Ovary (tissue), 7 donors: ENCODE measurements at regions not wholly inside any gene's neighbourhood (a gene's known extent, or its start where the extent isn't known, plus 50 kb on each side); places are given as distances from the start of the nearest gene placed in this dataset.
A peak's percentile ranks its signal among the peaks of the same experiment; 100 is the strongest.
"Not testable (repeated sequence)": the region's sequence is repeated elsewhere in the genome, so short reads cannot be mapped to it uniquely, and the experiment has no call there.

ENCODE experiments used
- DNase-seq, 5 donors: peaks; one replicate each; pipeline ENCODE4 v3.0.0-alpha.2; 2019 to 2020
- H3K27ac ChIP-seq, 2 donors: fragments of 200-600 bp; one replicate each; pipeline versions ENCODE4 v1.5.1 to v1.8.0; 2019 to 2022
- H3K27me3 ChIP-seq: fragments of 200-600 bp; one replicate; pipeline ENCODE4 v1.8.0; 2022
- H3K36me3 ChIP-seq: fragments of 200-600 bp; sonication (generic); one replicate; pipeline ENCODE4 v1.5.1; 2019
- H3K4me1 ChIP-seq: one replicate; pipeline ENCODE4 v1.8.1; 2013; ENCODE audit warnings: mild to moderate bottlenecking, moderate library complexity; ENCODE audit not compliant: insufficient read depth
- H3K4me3 ChIP-seq: fragments of 200-600 bp; sonication (generic); one replicate; pipeline ENCODE4 v1.5.1; 2017
- H3K9me3 ChIP-seq, 2 donors: fragments of 200-600 bp in 1 of 2; sonication (generic) in 1 of 2; one replicate each; pipeline versions ENCODE4 v1.5.1 to v1.8.1; 2013 to 2019; ENCODE audit warnings: mild to moderate bottlenecking in 1 of 2, moderate library complexity in 1 of 2
- EP300 ChIP-seq: sonication (generic); formaldehyde crosslinking; IDR thresholded peaks from one replicate; pipeline ENCODE4 v1.6.1; 2017; ENCODE audit warnings: antibody characterized with exemption
- POLR2A ChIP-seq: fragments of 450-650 bp; IDR thresholded peaks from one replicate; pipeline ENCODE4 v1.6.1; 2017; ENCODE audit warnings: antibody characterized with exemption, mild to moderate bottlenecking, moderate library complexity
- WGBS, 3 donors: extraction: QIAGEN DNeasy Blood & Tissue Kit in 1 of 3; methylation state at CpG; one replicate each; pipeline versions ENCODE4 v1.1.5 to v1.1.7; 2013 to 2017; 5-methylcytosine and 5-hydroxymethylcytosine counted together
- intact Hi-C, 4 donors: fragments of 100-400 bp; cut with DNase I; formaldehyde crosslinking; loops; one replicate each; pipeline versions ENCODE4 v1.11.0 to v1.15.1; 2022 to 2023
- TF ChIP-seq, protein P1 (sequence below), 3 donors: fragments of 450-650 bp in 2 of 3; fragments of 200-600 bp in 1 of 3; IDR thresholded peaks; one replicate each; pipeline versions ENCODE4 v1.5.1 to v1.8.0; 2016 to 2022; ENCODE audit warnings: antibody characterized with exemption in 3 of 3, mild to moderate bottlenecking in 1 of 3
- donor health status: DM: no; HTN: no; CAD: no; lungs with moderate emphysema.
- donor health status: DM: no; HTN: no; CAD: no.
- donor health status: Bipolar disorder and iron deficiency.
- donor health status: DM: no; HTN: no; CAD: no.
- donor health status: DM: yes; HTN: yes; CAD: no.

GRCh38 chr7:15813448-15813847 is 127.0 kb upstream of the MEOX2 start:
- Histone ChIP-seq H3K27me3 (no peaks in the 10 kb centered on the region), H3K4me1 (no peaks in the 10 kb centered on the region), H3K36me3 (no peaks in the 10 kb centered on the region), H3K4me3 (no peak overlapping the region), H3K9me3 (no peaks in the 10 kb centered on the region), H3K27ac (no peak overlapping the region)
- intact Hi-C loops: no loop called here
- WGBS, 3 donors: 98 to 100% (median 100%) methylated on average over 1 of the region's 1 CpG
- no peak for DNase-seq
- TF ChIP-seq, protein P1, sequence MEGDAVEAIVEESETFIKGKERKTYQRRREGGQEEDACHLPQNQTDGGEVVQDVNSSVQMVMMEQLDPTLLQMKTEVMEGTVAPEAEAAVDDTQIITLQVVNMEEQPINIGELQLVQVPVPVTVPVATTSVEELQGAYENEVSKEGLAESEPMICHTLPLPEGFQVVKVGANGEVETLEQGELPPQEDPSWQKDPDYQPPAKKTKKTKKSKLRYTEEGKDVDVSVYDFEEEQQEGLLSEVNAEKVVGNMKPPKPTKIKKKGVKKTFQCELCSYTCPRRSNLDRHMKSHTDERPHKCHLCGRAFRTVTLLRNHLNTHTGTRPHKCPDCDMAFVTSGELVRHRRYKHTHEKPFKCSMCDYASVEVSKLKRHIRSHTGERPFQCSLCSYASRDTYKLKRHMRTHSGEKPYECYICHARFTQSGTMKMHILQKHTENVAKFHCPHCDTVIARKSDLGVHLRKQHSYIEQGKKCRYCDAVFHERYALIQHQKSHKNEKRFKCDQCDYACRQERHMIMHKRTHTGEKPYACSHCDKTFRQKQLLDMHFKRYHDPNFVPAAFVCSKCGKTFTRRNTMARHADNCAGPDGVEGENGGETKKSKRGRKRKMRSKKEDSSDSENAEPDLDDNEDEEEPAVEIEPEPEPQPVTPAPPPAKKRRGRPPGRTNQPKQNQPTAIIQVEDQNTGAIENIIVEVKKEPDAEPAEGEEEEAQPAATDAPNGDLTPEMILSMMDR (IDR thresholded peaks at IDR 0.05): no peak
- TF ChIP-seq EP300 (no peak), POLR2A (no peak)

GRCh38 chr7:15810383-15810782 is 123.9 kb upstream of the MEOX2 start:
- H3K36me3 ChIP-seq, H3K27me3 ChIP-seq, DNase-seq, intact Hi-C loops, H3K9me3 ChIP-seq, H3K4me1 ChIP-seq, H3K27ac ChIP-seq, H3K4me3 ChIP-seq: not testable (repeated sequence)
- WGBS, 3 donors: 68 to 78% (median 74%) methylated on average over 1 of the region's 1 CpG

- H3K4me3 ChIP-seq, DNase-seq, H3K27me3 ChIP-seq, H3K9me3 ChIP-seq, H3K27ac ChIP-seq, intact Hi-C loops, H3K36me3 ChIP-seq, H3K4me1 ChIP-seq: not testable (repeated sequence)
- WGBS, 3 donors: 98 to 100% (median 100%) methylated on average over 1 of the region's 1 CpG
Observed at GRCh38 chr7:15809936-15810335, 123.5 kb upstream of the MEOX2 start.

- Histone ChIP-seq H3K36me3 (no peaks in the 10 kb centered on the region), H3K4me1 (no peaks in the 10 kb centered on the region), H3K27me3 (no peaks in the 10 kb centered on the region), H3K4me3 (no peak overlapping the region), H3K9me3 (no peaks in the 10 kb centered on the region), H3K27ac (no peak overlapping the region)
- TF ChIP-seq POLR2A: no peak
- TF ChIP-seq, protein P1 (IDR thresholded peaks at IDR 0.05): no peak
- TF ChIP-seq EP300: no peak
- intact Hi-C loops: no loop called here
- DNase-seq: no peak
- 54 to 64% (median 62%) methylated on average over 2 of the region's 2 CpGs for WGBS, 3 donors
Observed at GRCh38 chr7:15805891-15806290, 119.4 kb upstream of the MEOX2 start.

- Histone ChIP-seq H3K9me3 (no peaks in the 10 kb centered on the region), H3K4me1 (peaks cover 2% of the 10 kb centered on the region), H3K27me3 (no peaks in the 10 kb centered on the region), H3K4me3 (no peak overlapping the region), H3K36me3 (no peaks in the 10 kb centered on the region), H3K27ac (no peak overlapping the region)
- TF ChIP-seq POLR2A (no peak), EP300 (no peak)
- TF ChIP-seq, protein P1 (IDR thresholded peaks at IDR 0.05): no peak
- 81 to 90% (median 85%) methylated on average over 1 of the region's 1 CpG for WGBS, 3 donors
- intact Hi-C loops: no loop called here
- DNase-seq: no peak
Observed at GRCh38 chr7:15802425-15802824, 115.9 kb upstream of the MEOX2 start.

DNA sequence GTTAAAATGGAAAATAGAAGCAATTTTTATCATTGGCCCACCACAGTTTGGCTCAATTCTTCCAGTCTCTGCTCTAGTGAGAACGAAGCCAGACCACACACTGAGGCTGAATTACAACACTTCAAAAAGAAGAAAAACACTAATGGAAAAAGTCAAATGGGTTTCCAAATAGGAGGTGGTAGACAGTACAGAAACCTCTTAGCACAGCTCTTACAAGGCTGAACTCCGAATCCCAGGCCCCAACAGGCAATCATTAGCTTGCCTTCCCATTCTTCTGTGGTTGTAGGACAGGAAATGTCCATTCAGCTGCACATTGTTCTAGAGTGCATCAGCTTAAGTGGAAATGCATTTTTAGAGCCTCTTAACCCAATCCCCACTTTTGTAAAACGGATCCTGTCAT is 115.1 kb upstream of the MEOX2 start:
- H3K9me3 ChIP-seq: no peaks in the 10 kb centered on the region
- H3K27ac ChIP-seq: no peak overlapping the region
- H3K4me1 ChIP-seq: peaks cover 2% of the 10 kb centered on the region
- no peaks in the 10 kb centered on the region for H3K36me3 ChIP-seq
- intact Hi-C loops: no loop called here
- WGBS, 3 donors: 7 to 16% (median 11%) methylated on average over 3 of the region's 3 CpGs
- TF ChIP-seq POLR2A (no peak), EP300 (no peak)
- TF ChIP-seq, protein P1 (IDR thresholded peaks at IDR 0.05): no peak
- H3K4me3 ChIP-seq: no peak overlapping the region
- no peaks in the 10 kb centered on the region for H3K27me3 ChIP-seq
- peak in 2 of 5 donors; percentile 9 to 22 for DNase-seq
